Astrocyte (in vitro differentiated cells and primary cell): ENCODE measurements at regions not wholly inside any gene's neighbourhood (a gene's known extent, or its start where the extent isn't known, plus 50 kb on each side); places are given as distances from the start of the nearest gene placed in this dataset.

Experiments used
- DNase-seq: peaks from one replicate; pipeline ENCODE4 v3.0.0-alpha.2; 2010; ENCODE audit warnings: low read depth
- FAIRE-seq: peaks from 2 replicates; lab custom pipeline; 2011; peaks lifted over from hg19 to GRCh38; lab: Jason Lieb, UNC
- H2AFZ ChIP-seq: 2 replicates; pipeline ENCODE4 v1.6.0; 2012; ENCODE audit warnings: low read depth, low read length, inconsistent platforms
- H3K27ac ChIP-seq: 2 replicates; pipeline ENCODE4 v1.5.1; 2011; ENCODE audit warnings: low read depth, low read length, inconsistent platforms
- H3K27me3 ChIP-seq: 2 replicates; pipeline ENCODE4 v1.6.0; 2011; ENCODE audit warnings: low read length, inconsistent platforms; ENCODE audit not compliant: insufficient read depth
- H3K36me3 ChIP-seq: 2 replicates; pipeline ENCODE4 v1.5.1; 2011; ENCODE audit warnings: low read length, inconsistent platforms; ENCODE audit not compliant: insufficient read depth
- H3K4me1 ChIP-seq: 2 replicates; pipeline ENCODE4 v1.5.1; 2011; ENCODE audit warnings: low read length, inconsistent platforms; ENCODE audit not compliant: insufficient read depth
- H3K4me2 ChIP-seq: 2 replicates; pipeline ENCODE4 v1.6.0; 2012; ENCODE audit warnings: low read length, inconsistent platforms
- H3K4me3 ChIP-seq: 2 replicates; pipeline ENCODE4 v1.5.1; 2011; ENCODE audit warnings: low read depth, mild to moderate bottlenecking, low read length, inconsistent platforms; ENCODE audit not compliant: insufficient read depth
- H3K79me2 ChIP-seq: 2 replicates; pipeline ENCODE4 v1.6.0; 2012; ENCODE audit warnings: mild to moderate bottlenecking, low read length, inconsistent platforms; ENCODE audit not compliant: insufficient read depth
- H3K9ac ChIP-seq: 2 replicates; pipeline ENCODE4 v1.6.0; 2012; ENCODE audit warnings: mild to moderate bottlenecking, low read length, inconsistent platforms
- H3K9me3 ChIP-seq: 2 replicates; pipeline ENCODE4 v1.5.1; 2012; ENCODE audit warnings: low read depth, mild to moderate bottlenecking, low read length, inconsistent platforms; ENCODE audit not compliant: insufficient read depth
- H4K20me1 ChIP-seq: 2 replicates; pipeline ENCODE4 v1.6.0; 2012; ENCODE audit warnings: low read length, inconsistent platforms; ENCODE audit not compliant: insufficient read depth
- H3K27ac Mint-ChIP-seq: one replicate; pipeline ENCODE4 v1.8.0; 2021; ENCODE audit warnings: mild to moderate bottlenecking, mixed read lengths; ENCODE audit not compliant: unreplicated experiment
- H3K27me3 Mint-ChIP-seq: one replicate; pipeline ENCODE4 v1.8.0; 2021; ENCODE audit warnings: low read depth, mixed read lengths; ENCODE audit not compliant: unreplicated experiment
- H3K36me3 Mint-ChIP-seq: one replicate; pipeline ENCODE4 v1.8.0; 2021; ENCODE audit warnings: low read depth, mixed read lengths; ENCODE audit not compliant: unreplicated experiment
- H3K4me1 Mint-ChIP-seq: one replicate; pipeline ENCODE4 v1.8.0; 2021; ENCODE audit warnings: low read depth, mixed read lengths; ENCODE audit not compliant: unreplicated experiment
- H3K4me3 Mint-ChIP-seq: one replicate; pipeline ENCODE4 v1.8.0; 2021; ENCODE audit warnings: mild to moderate bottlenecking, moderate library complexity, mixed read lengths; ENCODE audit not compliant: unreplicated experiment
- H3K9me3 Mint-ChIP-seq: one replicate; pipeline ENCODE4 v1.8.0; 2021; ENCODE audit warnings: mild to moderate bottlenecking, mixed read lengths; ENCODE audit not compliant: unreplicated experiment
- CTCF ChIP-seq: IDR thresholded peaks from 2 replicates; pipeline ENCODE4 v1.5.1; 2011; ENCODE audit warnings: low read depth, mild to moderate bottlenecking, inconsistent platforms, low read length, moderate library complexity; ENCODE audit not compliant: insufficient read depth
- EZH2 ChIP-seq: IDR thresholded peaks from 2 replicates; pipeline ENCODE4 v1.6.1; 2012; ENCODE audit warnings: mild to moderate bottlenecking, low read length, inconsistent platforms; ENCODE audit not compliant: insufficient read depth

- Histone ChIP-seq H3K4me3 (no peak overlapping the region), H3K36me3 (no peaks in the 10 kb centered on the region), H4K20me1 (no peaks in the 10 kb centered on the region), H3K79me2 (no peaks in the 10 kb centered on the region), H3K27me3 (no peaks in the 10 kb centered on the region), H3K9me3 (no peaks in the 10 kb centered on the region), H3K4me1 (no peaks in the 10 kb centered on the region), H3K9ac (no peak overlapping the region), H3K4me2 (no peak overlapping the region), H3K27ac (no peak overlapping the region), H2AFZ (no peak overlapping the region)
- Mint-ChIP-seq H3K4me3 (no peak overlapping the region), H3K27ac (no peak overlapping the region), H3K27me3 (no peaks in the 10 kb centered on the region), H3K4me1 (no peaks in the 10 kb centered on the region), H3K9me3 (peaks cover 6% of the 10 kb centered on the region), H3K36me3 (no peaks in the 10 kb centered on the region)
- FAIRE-seq (no peak), DNase-seq (no peak)
- TF ChIP-seq EZH2, result no peak
- no peak for TF ChIP-seq CTCF
These were observed 332.2 kb downstream of the SOCS6 start for GRCh38 chr18:70620837-70621612.

- H3K27me3 Mint-ChIP-seq, result no peaks in the 10 kb centered on the region
- peaks cover 7% of the 10 kb centered on the region for H3K9me3 Mint-ChIP-seq
- H3K4me1 Mint-ChIP-seq, result no peaks in the 10 kb centered on the region
- TF ChIP-seq EZH2 (no peak), CTCF (no peak)
- no peak overlapping the region for H3K4me3 ChIP-seq
- H3K36me3 Mint-ChIP-seq, result no peaks in the 10 kb centered on the region
- no peak overlapping the region for H3K9ac ChIP-seq
- no peak overlapping the region for H3K27ac Mint-ChIP-seq
- no peaks in the 10 kb centered on the region for H3K4me1 ChIP-seq
- no peak overlapping the region for H2AFZ ChIP-seq
- no peaks in the 10 kb centered on the region for H3K9me3 ChIP-seq
- H3K27ac ChIP-seq, result no peak overlapping the region
- no peak overlapping the region for H3K4me3 Mint-ChIP-seq
- H3K79me2 ChIP-seq, result no peaks in the 10 kb centered on the region
- FAIRE-seq (no peak), DNase-seq (no peak)
- no peaks in the 10 kb centered on the region for H3K36me3 ChIP-seq
- no peaks in the 10 kb centered on the region for H4K20me1 ChIP-seq
- no peak overlapping the region for H3K4me2 ChIP-seq
- H3K27me3 ChIP-seq, result no peaks in the 10 kb centered on the region
These were observed 328.3 kb downstream of the SOCS6 start for GRCh38 chr18:70617020-70617763.
